A549 (cell line): ENCODE measurements at regions not wholly inside any gene's neighbourhood (a gene's known extent, or its start where the extent isn't known, plus 50 kb on each side); places are given as distances from the start of the nearest gene placed in this dataset.

Experiments
- CHD2 ChIP-seq: fragments of 150-350 bp; IDR thresholded peaks from 2 replicates; pipeline ENCODE4 v1.6.1; 2014; ENCODE audit warnings: low read length; ENCODE audit not compliant: partially characterized antibody
- EHMT2 ChIP-seq: fragments of 200-600 bp; sonication (generic); IDR thresholded peaks from 2 replicates; pipeline ENCODE4 v1.6.1; 2016; ENCODE audit warnings: antibody characterized with exemption, low read depth, mild to moderate bottlenecking, moderate library complexity
- EP300 ChIP-seq, 2 experiments: fragments of >200 bp; sonication (Bioruptor Twin); formaldehyde crosslinking; IDR thresholded peaks; 2 replicates in 1 of 2; 3 replicates in 1 of 2; pipeline ENCODE4 v1.6.1; 2016 to 2017
- ESRRA ChIP-seq: fragments of 150-350 bp; IDR thresholded peaks from 2 replicates; pipeline ENCODE4 v1.6.1; 2014; ENCODE audit warnings: mild to moderate bottlenecking, low read length, borderline replicate concordance
- JUN ChIP-seq, 2 experiments: fragments of >200 bp; sonication (Bioruptor Twin); formaldehyde crosslinking; IDR thresholded peaks; 2 replicates in 1 of 2; 3 replicates in 1 of 2; pipeline ENCODE4 v1.6.1; 2016 to 2017
- JUNB ChIP-seq: fragments of >200 bp; sonication (Bioruptor Twin); formaldehyde crosslinking; IDR thresholded peaks from 2 replicates; pipeline ENCODE4 v1.6.1; 2016
- NR3C1 ChIP-seq: fragments of >200 bp; sonication (Bioruptor Twin); formaldehyde crosslinking; IDR thresholded peaks from 3 replicates; pipeline ENCODE4 v1.6.1; 2017
- RCOR1 ChIP-seq: fragments of 150-350 bp; IDR thresholded peaks from 2 replicates; pipeline ENCODE4 v1.6.1; 2014; ENCODE audit warnings: antibody characterized with exemption, low read length, low read depth
- RNF2 ChIP-seq: fragments of 200-600 bp; sonication (generic); IDR thresholded peaks from 2 replicates; pipeline ENCODE4 v1.6.1; 2016; ENCODE audit warnings: low read depth, mild to moderate bottlenecking, antibody characterized with exemption, moderate library complexity, borderline replicate concordance
- SMC3 ChIP-seq: fragments of >200 bp; sonication (Bioruptor Twin); formaldehyde crosslinking; IDR thresholded peaks from 3 replicates; pipeline ENCODE4 v1.6.1; 2018; ENCODE audit warnings: inconsistent platforms
- TF ChIP-seq, protein P1 (sequence below): fragments of >200 bp; sonication (Bioruptor Twin); formaldehyde crosslinking; IDR thresholded peaks from 3 replicates; pipeline ENCODE4 v1.5.1; 2016
- TF ChIP-seq, protein P2 (sequence below): fragments of >200 bp; sonication (Bioruptor Twin); formaldehyde crosslinking; IDR thresholded peaks from 3 replicates; pipeline ENCODE4 v1.6.1; 2016
- TF ChIP-seq, protein P3 (sequence below): IDR thresholded peaks from 2 replicates; pipeline ENCODE4 v1.6.1; 2012
- TF ChIP-seq, protein P4 (sequence below): fragments of 450-650 bp; IDR thresholded peaks from 2 replicates; pipeline ENCODE4 v1.6.1; 2014; ENCODE audit warnings: antibody characterized with exemption

DNA sequence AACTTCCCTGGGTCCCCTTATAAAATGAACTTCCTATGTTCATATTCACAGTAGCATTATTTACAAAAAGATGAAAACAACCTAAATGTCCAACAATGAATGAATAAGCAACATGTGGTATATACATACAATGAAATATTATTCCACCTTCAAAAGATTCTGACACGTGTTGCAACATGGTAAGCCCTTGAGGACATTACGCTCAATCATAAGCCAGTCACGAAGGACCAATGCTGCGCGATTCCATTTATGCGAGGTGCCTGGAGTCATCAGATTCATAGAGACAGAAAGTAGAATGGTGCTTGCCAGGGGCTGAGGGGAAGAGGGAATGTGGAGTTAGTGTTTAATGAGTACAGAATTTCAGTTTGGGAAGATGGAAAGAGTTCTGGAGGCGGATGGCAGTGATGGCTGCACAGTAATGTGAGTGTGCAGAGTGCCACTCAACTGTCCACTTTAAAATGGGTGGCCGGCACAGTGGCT is 88.8 kb upstream of the ALDH1A3 start:
- TF ChIP-seq, protein P1, sequence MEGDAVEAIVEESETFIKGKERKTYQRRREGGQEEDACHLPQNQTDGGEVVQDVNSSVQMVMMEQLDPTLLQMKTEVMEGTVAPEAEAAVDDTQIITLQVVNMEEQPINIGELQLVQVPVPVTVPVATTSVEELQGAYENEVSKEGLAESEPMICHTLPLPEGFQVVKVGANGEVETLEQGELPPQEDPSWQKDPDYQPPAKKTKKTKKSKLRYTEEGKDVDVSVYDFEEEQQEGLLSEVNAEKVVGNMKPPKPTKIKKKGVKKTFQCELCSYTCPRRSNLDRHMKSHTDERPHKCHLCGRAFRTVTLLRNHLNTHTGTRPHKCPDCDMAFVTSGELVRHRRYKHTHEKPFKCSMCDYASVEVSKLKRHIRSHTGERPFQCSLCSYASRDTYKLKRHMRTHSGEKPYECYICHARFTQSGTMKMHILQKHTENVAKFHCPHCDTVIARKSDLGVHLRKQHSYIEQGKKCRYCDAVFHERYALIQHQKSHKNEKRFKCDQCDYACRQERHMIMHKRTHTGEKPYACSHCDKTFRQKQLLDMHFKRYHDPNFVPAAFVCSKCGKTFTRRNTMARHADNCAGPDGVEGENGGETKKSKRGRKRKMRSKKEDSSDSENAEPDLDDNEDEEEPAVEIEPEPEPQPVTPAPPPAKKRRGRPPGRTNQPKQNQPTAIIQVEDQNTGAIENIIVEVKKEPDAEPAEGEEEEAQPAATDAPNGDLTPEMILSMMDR, result no peak
- TF ChIP-seq EP300 (IDR thresholded peaks at IDR 0.05), result no peak
- no peak for TF ChIP-seq JUN (IDR thresholded peaks at IDR 0.05)
- no peak for TF ChIP-seq NR3C1
- TF ChIP-seq, protein P2, sequence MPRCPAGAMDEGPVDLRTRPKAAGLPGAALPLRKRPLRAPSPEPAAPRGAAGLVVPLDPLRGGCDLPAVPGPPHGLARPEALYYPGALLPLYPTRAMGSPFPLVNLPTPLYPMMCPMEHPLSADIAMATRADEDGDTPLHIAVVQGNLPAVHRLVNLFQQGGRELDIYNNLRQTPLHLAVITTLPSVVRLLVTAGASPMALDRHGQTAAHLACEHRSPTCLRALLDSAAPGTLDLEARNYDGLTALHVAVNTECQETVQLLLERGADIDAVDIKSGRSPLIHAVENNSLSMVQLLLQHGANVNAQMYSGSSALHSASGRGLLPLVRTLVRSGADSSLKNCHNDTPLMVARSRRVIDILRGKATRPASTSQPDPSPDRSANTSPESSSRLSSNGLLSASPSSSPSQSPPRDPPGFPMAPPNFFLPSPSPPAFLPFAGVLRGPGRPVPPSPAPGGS, result no peak
- no peak for TF ChIP-seq CHD2
- no peak for TF ChIP-seq JUNB
- no peak for TF ChIP-seq RNF2
- no peak for TF ChIP-seq ESRRA
- TF ChIP-seq, protein P3, sequence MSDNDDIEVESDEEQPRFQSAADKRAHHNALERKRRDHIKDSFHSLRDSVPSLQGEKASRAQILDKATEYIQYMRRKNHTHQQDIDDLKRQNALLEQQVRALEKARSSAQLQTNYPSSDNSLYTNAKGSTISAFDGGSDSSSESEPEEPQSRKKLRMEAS, result no peak
- TF ChIP-seq SMC3, result no peak
- TF ChIP-seq EHMT2, result no peak
- no peak for TF ChIP-seq RCOR1
- TF ChIP-seq, protein P4, sequence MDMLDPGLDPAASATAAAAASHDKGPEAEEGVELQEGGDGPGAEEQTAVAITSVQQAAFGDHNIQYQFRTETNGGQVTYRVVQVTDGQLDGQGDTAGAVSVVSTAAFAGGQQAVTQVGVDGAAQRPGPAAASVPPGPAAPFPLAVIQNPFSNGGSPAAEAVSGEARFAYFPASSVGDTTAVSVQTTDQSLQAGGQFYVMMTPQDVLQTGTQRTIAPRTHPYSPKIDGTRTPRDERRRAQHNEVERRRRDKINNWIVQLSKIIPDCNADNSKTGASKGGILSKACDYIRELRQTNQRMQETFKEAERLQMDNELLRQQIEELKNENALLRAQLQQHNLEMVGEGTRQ, result no peak
